SW 1271 (cell line): ENCODE measurements at regions not wholly inside any gene's neighbourhood (a gene's known extent, or its start where the extent isn't known, plus 50 kb on each side); places are given as distances from the start of the nearest gene placed in this dataset.
A peak's percentile ranks its signal among the peaks of the same experiment; 100 is the strongest.

ENCODE experiments used
- DNase-seq, 2 experiments: peaks; one replicate each; lab custom pipeline; 2025; lab: John Stamatoyannopoulos, UW

DNA sequence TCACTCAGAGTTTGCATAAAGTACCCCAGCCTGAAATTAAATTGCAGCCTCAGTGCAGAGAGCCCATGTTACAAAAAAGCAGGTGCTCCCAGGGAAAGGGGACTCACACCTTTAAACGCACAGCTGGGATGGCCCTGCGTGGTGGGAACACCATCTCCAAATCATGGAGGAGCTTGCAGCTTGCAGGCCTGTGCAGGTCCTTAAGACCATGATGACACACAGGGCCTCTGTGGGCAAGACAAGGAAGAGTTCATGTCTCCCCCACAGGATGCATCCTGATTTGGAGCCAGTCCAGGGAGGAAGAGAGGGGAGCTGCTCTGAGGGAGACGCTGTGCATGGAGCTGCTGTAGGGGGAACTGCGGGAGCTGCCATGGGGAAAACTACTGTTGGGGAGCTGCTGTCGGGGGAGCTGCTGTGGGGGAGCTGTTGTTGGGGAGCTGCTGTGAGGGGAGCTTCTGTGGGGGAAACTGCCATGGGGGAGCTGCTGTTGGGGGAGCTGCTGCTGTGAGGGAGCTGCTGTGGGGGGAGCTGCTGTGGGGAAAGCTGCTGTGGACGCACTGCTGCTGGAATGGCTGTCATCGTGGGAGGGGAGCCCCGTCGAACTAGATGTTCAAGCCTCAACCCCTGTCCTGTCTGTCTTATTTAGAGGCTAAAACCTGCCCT lies 113.9 kb downstream of the MATN1 start:
- no peak for DNase-seq

- no peak for DNase-seq
Measured at GRCh38 chr1:30607723-30608122, 115.7 kb downstream of the MATN1 start.

GRCh38 chr1:30606166-30606565 lies 117.2 kb downstream of the MATN1 start:
- DNase-seq = no peak

GRCh38 chr1:30605441-30605920 lies 117.9 kb downstream of the MATN1 start:
- no peak for DNase-seq

DNA sequence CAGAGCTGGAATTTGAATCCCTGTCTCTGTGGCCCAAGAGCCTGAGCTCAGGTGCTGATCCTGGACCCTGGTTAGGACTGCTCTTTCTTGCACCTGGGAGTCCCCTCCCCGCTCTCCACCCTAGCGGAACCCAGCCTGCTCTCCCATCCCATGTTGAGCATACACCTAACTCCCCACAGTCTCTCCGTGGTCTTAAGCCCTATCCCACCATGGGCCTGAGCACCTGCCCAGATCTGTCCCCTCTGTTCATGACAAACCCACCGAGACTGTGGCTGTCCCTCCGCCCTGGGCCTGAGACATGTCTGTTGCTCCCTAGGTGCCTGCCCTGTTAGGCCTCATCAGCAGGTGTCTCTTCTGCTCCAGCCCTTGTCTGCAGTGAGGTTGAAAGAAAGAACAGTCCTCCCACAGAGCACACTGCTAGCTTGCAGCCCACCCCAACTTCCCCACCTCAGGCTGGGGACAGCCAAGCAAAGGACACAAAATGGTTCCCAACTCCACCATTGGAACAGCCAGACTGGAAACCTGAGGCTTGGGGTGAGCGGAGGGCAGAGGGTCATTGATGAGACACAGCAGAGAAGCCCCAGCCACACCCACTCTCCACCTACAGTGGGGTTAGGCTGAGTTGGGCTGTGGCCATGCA lies 118.5 kb downstream of the MATN1 start:
- DNase-seq = no peak

DNA sequence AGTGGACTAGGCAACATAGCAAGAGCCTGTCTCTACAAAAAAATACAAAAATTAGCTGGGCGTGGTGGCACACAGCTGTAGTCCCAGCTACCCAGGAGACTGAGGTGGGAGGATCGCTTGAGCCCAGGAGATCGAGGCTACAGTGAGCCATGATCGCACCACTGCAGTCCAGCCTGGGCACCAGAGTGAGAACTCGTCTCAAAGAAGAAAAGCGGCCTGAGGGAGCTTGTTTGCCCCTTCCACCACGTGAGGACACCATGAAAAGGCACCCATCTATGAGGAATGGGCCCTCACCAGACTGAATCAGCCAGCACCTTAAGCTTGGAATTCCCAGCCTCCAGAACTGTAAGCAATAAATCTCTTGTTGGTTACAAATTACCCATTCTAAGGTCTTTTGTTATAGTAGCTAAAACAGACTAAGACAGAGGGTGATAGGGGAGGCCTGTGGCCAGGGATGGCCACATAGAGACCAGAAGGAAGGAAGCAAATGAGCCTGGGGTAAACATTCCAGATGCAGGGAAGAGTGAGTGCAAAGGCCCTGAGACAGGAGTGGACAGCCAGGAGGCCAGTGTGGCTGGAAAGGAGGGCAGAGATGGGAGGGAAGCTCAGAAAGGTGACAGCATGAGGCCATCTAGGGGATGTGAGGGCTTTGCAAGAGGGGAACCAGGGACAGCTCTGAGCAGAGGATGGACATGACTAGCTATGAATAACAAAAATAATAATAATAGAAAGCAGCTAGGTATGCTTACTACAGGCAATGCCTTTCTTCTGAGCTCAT lies 120.1 kb downstream of the MATN1 start:
- no peak for DNase-seq

DNA sequence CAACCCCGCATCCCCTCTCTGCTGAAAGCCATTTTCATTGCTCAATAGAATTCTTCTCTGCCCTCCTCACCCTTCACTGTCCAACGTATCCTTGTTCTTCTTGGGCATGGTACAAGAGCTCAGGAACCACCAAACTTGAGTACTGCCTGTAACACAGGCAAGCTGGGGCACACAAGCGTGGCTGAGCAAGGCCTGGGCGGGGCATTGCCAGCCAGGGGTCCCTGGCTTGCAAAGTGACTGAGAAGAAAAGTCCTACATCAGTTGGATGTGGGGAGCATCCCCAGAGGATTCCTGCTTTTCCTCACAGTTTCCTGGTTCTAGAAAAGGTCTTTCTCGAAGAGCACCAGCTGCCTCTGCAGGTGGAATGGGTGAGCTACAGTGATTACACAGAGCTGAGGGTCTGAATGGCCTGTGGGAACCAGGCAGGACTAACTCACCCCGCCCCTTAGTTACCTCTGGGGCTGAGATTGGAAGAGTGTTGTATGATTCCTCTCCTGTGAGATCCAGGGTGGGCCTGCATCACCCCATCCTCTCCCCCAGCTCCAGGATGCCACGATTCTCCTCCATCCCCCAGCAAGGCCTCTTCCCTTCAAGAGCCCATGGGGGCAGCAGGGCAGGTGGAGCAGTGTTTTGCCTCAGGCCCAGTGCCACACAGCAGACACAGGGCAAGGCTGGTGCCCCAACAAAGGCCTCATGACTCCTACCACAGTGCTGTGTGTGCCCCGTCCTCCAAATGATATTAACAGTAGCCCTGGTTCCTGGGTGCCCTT lies 121.9 kb downstream of the MATN1 start:
- DNase-seq = no peak

DNA sequence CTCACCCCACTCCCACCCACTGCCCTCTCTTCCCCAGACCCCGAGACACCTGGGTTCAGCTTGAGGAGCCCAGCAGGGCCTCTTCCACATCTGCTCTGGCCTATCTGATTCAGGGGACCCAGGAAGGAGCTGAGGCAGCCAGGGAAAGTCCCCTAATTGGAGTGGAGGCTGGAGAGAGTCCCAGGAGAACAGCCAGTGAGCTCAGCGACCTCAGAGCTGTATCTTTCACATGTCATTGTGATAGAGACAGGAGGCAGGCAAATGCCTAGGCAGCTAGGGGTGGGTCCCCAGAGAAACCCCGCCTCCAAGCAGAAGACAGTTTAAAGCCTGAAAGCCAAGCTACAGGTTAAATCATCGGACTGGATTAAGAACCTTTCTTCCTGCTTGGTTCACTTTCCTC lies 122.7 kb downstream of the MATN1 start:
- DNase-seq = no peak

GRCh38 chr1:30600258-30600657 lies 123.1 kb downstream of the MATN1 start:
- no peak for DNase-seq

DNA sequence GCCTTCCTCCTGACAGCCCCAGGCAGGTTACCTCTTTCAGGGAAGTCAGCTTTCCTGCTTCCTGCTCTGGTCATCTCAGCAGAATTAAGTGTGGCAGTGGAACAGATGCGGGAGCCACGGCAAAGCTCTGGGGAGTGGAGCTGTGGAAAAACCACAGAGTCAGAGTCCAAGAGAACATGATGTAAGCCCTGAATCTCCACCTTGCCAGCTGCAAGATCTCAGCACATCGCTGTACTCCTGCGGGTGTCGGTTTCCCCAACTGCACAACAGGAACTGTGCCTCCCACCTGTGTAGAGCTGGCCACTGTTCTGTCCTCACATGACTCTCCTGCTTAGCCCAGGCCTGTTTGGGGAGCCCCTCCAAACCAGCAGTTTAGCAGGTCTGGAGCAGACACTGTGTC lies 123.7 kb downstream of the MATN1 start:
- no peak for DNase-seq

DNA sequence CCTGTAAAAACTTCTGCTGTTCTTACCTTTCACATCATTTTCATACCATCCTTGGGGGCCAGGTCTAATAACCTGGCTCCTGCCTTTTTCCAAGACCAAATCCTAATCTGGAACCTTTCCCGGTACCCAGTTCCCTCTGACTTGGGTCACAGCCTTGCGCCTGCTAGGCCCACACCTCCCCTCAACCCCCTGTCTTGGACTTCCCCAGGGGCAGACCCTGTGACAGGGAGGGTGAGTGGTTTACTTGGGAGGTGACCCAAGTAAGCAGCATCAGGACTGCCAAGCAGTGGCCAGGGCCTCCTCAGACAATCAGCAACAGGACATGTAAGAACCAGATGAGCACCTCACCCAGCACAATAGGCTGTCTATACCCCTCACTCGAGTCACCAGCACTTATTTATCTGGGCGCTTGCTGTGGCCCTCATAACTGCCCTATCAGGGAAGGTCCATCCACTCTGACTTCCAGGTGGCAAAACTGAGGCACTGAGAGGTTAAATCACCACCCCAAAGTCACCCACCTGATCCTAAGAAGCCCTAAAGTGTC lies 124.7 kb downstream of the MATN1 start:
- no peak for DNase-seq

DNA sequence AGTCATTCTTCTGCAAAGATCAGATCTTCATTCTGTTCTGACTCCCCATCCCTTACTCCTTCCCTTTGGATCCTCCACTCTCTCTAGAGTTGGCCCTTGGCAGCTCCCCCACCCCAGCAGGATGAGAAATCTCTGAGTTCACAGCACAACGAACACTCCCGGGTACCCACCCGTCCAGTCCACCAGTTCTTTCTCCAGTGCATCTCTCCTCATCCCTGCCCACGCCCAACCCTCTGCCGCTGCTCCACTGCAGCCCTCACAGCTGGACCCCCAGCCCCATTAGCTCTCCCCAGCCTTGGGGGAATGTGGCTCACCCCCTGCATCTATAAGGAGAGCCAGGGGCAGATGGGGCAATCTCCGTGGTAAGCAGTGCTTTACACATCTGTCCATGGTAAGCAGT lies 125.7 kb downstream of the MATN1 start:
- DNase-seq = no peak

DNA sequence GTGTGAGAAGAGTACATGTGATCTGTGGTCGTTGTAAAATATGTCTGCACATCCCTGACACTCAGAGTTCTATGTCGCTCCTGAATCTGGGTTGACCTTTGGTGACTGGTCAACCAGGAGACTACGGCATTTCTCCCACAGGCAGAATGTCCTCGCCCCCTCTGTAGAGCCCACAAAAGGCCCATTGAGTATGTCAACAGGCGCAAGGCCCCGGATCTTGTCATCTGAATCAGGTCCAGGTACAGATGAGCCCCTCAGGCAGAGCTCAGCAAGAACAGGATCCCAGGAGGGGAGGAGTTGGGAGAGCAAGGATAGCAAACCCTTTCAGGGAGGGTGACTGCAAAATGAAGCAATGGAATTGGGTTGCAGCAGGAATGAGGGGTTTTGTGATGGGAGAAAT lies 126.5 kb downstream of the MATN1 start:
- DNase-seq = no peak

GRCh38 chr1:30596470-30596869 lies 126.9 kb downstream of the MATN1 start:
- no peak for DNase-seq

DNA sequence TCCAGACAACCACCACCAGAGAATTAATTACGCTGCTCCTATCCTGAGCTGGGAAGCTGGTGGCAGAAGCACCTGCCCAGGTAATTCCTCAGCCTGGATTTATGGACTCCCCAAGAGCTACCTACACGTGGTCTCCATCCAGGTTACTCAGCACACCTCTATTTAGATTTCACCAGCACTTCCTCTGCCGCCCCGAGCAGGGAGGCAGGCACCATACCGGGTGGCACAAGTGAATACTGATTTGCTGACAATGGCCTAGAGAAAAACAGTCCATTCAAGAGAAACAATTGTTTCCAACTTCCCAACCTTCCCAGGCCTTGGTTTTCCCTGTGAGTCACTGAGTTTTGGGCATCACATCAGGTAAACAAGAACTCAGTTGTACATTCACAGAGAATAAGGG lies 134.3 kb downstream of the MATN1 start:
- DNase-seq = no peak

- no peak for DNase-seq
Measured at GRCh38 chr1:30588311-30589073, 134.9 kb downstream of the MATN1 start.

DNA sequence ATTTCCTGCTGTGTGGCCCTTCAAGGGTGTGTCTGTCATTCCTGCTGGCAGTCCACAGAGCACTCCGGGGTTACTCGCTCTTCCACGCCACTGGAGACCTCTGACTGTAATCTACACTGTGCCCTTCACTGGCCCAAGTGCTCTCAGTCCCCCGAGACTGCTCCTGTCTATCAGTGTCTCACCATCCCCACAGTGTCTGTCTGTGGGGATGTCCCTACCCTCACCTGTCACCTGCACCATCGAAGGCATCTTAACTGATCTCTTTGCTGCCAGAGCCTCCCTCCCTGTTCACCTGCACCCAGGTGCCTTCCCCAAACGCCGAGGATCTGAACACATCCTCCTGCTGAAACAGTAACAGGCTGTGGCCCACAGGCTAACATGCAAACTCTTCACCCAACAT lies 136.7 kb downstream of the MATN1 start:
- DNase-seq = no peak

DNA sequence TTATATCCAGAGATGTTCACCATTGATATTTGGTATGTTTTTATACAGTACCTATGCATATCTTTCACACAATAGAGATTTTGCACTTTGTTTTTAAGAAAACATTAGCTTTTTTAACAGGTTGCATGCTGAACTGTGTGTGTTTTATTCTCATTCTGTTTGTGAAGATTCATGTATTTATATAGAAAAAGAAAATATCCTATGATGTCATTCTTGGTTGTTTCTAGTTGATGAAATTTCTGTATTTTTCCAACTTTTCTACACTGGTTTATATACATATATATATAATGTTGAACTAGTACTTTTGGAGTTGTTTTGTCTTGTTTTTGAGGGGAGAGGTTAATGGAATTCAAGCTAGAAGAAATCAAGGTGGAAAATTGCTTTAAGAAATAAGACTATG lies 143.8 kb downstream of the MATN1 start:
- DNase-seq = no peak

- DNase-seq = no peak
Measured at GRCh38 chr1:30575066-30575465, 148.3 kb downstream of the MATN1 start.

DNA sequence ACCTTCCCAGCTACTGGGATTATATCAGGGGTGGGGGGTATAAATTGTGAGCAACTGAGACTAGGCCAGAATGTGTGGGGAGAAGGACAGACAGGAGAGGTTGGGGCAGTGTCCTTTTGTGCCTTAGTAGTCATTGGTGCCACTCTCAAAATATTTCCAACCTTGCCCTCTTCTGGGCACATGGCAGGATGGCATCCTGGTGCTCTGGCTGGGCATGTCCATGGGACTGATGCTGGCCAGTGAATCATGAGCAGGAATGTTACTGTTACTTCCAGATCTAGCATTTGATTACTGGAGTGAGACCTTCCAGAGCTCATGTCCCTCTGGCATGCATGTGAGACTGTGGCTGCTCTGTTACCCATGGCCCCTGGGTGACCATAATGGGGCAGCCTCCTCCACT lies 151.2 kb downstream of the MATN1 start:
- peak; percentile 1 to 2 for DNase-seq

DNA sequence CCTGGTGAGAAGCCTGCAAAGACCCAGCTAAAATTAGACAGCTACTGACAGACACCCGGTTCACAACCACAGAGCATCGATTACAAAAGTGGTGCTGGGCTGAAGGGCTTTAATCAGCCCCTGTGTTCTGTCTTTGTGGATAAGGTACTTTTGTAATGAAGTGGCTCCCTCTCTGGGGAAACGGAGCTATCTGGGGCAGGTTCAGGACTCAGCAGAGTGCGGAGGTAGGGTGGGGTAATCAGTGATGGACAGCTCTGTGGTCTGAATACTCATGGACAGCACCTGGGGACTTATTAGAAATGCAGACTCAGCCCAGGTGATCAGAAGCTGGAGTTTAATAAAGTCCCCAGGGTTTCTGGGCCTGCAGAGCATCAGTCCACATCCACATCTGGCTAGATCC lies 152.0 kb downstream of the MATN1 start:
- no peak for DNase-seq
